ENCODE measurements at regions not wholly inside any gene's neighbourhood (a gene's known extent, or its start where the extent isn't known, plus 50 kb on each side); places are given as distances from the start of the nearest gene placed in this dataset.

DNA sequence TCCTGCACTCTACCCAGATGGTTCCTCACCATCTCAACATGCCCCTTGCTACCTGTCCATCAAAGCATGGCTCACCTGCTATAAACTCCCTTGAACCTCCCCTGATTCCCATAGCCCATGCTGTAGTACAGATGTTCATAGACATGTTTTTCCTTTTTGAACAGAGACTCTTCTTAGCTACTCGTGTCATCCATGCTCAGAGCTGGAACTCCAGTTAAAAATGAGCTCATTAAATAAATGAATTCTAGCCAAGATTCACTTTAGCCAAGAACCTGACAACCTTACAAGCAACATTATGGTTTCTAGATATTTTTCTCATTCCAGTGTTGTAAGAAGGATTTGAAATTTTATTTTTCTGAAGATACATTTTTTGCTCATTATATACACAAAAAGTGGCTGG is 65.0 kb downstream of the SCG2 start:
- no peak for TF ChIP-seq POLR2A (IDR thresholded peaks at IDR 0.05)
- TF ChIP-seq, protein P1, sequence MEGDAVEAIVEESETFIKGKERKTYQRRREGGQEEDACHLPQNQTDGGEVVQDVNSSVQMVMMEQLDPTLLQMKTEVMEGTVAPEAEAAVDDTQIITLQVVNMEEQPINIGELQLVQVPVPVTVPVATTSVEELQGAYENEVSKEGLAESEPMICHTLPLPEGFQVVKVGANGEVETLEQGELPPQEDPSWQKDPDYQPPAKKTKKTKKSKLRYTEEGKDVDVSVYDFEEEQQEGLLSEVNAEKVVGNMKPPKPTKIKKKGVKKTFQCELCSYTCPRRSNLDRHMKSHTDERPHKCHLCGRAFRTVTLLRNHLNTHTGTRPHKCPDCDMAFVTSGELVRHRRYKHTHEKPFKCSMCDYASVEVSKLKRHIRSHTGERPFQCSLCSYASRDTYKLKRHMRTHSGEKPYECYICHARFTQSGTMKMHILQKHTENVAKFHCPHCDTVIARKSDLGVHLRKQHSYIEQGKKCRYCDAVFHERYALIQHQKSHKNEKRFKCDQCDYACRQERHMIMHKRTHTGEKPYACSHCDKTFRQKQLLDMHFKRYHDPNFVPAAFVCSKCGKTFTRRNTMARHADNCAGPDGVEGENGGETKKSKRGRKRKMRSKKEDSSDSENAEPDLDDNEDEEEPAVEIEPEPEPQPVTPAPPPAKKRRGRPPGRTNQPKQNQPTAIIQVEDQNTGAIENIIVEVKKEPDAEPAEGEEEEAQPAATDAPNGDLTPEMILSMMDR (IDR thresholded peaks at IDR 0.05), result no peak
